Fibroblast of skin of abdomen (primary cell): ENCODE measurements at regions not wholly inside any gene's neighbourhood (a gene's known extent, or its start where the extent isn't known, plus 50 kb on each side); places are given as distances from the start of the nearest gene placed in this dataset.

Source experiments
- DNase-seq: peaks from one replicate; pipeline ENCODE4 v3.0.0-alpha.2; 2013

- no peak for DNase-seq
Measured at GRCh38 chr12:126627596-126627995, 1562.4 kb downstream of the AACS start.

DNA sequence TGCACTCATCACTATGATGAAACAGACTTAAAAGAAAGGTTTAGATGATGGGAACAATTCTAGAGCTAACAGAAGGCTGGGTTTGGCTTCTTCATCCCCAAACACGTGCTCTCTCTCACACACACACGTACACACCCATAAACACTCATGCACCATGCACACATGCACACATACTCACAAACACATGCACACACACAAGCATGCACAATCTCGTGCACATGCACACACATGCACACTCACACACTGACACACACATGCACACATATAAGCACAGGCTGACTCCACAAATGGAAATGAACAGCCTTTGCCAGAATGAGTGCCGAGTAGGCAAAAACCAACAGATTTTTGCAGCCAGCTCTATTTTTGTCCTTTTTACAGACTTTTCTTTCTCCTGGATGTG, 1571.6 kb downstream of the AACS start:
- DNase-seq, result no peak

GRCh38 chr12:126644236-126645020, 1579.2 kb downstream of the AACS start:
- DNase-seq, result no peak

GRCh38 chr12:126648074-126648473, 1582.8 kb downstream of the AACS start:
- DNase-seq, result no peak

GRCh38 chr12:126651133-126651532, 1585.9 kb downstream of the AACS start:
- no peak for DNase-seq

DNA sequence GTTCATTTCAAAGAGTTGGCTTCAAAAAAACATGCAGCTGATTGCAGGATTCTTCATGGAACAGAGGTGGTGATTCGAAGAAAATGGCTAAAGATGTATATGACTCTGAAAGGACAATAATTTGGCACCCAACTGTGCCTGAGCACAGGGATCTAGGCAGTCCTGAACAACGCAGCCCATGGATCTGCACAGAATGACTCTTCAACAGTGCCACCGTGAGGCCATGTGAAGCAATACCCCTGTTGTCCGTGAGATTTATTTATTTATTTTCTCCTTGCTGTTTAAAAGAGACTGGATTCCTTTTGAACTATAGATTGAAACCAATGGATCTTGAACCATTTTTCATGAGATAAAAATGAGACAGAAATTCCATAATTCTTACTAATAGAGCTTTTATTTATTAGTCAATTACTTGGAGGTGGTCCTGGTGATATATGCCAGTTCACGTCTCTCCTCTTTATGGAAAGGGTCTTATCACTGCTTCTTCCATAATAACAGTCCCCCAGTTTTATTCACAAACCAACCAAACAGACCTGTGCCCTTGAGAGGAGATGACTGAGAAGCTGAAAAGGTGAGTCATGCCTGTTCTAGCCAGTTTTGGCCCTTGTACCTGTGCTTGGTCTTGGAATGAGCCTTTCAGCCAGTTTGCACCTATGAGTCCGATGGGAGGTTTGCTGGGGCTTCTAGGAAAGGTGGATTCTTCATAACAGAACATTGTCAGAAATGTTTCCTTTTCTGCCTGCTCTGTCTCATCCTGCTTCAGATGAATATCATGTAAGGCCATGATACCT, 1598.3 kb downstream of the AACS start:
- DNase-seq, result no peak

DNA sequence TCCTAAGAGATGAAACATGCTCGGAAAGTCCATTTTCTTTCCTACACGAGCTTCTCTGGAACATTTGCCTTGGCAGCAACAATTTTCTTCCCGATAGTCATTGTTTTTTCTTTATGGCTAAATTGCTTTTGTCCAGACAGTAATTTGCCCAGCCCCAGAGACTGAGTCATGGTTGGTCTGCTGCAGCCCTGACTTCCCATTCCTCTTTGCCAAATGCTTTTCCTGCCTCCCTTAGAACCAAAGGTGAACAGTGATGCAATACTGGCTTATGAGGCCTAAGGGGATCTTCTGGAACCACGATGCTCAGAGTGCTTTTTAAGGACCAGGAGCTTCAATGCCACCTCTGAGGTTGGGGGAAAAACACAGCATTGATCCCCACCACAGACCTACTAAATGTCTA, 1599.6 kb upstream of the TMEM132C start:
- DNase-seq, result peak; percentile 69

GRCh38 chr12:126668538-126668937, 1598.4 kb upstream of the TMEM132C start:
- DNase-seq, result peak; percentile 84

DNA sequence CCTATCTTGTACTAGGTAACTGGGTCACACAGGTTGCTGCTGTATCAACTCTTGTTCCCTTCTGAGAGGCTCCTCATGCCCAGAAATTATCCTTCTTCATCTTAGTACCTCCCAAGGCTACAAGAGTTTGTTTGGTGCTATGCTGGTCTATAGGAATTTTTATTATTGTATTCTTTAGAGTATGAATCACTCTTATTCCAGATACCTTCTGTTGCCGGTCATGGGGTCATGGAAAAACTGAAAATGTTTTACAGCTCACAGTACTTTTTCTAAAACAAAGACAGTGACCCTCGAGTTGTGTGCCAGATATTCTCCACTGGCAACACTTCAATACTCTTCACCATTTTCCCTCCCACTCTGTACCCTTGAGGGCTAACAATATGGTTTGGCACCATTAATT, 1598.0 kb upstream of the TMEM132C start:
- DNase-seq, result peak; percentile 47

DNA sequence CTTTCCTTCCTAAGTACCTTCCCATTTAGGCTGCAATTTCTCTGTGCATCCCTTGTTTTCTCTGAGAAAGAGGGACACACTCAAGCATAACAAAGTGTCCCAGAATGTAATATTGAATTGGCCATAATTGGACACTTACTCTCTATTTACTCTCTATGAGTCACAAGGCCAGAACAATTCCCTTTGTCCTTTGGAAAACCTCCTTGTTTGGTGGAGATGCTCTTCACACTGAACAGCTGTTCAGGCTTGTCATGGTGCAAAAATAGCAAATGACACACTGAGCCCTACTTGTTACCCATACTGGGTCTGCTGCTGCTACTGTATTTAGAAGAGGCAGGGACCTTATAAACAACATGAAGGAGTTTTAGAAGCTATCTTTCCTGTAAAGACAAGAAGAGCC, 1590.5 kb upstream of the TMEM132C start:
- DNase-seq, result no peak

- no peak for DNase-seq
Measured at GRCh38 chr12:126681676-126682075, 1585.3 kb upstream of the TMEM132C start.

- DNase-seq, result no peak
Measured at GRCh38 chr12:126684703-126685102, 1582.3 kb upstream of the TMEM132C start.

- DNase-seq, result no peak
Measured at GRCh38 chr12:126685636-126686035, 1581.3 kb upstream of the TMEM132C start.

DNA sequence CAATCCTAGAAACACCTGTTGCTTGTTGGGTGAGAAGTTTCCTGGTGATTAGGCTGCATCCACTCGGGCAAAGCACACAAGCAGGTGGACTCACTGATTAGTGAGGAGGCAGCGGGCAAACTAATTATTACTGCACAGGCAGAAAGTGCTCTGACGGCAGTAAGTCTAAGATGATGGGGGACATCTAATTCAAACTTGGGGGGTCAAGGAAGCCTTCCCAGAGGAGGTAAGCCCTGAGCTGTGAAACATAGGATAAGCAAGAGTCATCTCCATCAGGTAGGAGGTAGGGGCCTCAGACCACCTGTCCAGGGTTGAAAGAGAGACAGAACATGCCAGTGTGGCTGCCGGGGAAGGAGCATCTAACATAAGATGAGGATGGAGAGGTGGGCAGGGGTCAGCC, 1578.4 kb upstream of the TMEM132C start:
- DNase-seq, result no peak

GRCh38 chr12:126700096-126700495, 1566.9 kb upstream of the TMEM132C start:
- no peak for DNase-seq

GRCh38 chr12:126704609-126705008, 1562.4 kb upstream of the TMEM132C start:
- no peak for DNase-seq

DNA sequence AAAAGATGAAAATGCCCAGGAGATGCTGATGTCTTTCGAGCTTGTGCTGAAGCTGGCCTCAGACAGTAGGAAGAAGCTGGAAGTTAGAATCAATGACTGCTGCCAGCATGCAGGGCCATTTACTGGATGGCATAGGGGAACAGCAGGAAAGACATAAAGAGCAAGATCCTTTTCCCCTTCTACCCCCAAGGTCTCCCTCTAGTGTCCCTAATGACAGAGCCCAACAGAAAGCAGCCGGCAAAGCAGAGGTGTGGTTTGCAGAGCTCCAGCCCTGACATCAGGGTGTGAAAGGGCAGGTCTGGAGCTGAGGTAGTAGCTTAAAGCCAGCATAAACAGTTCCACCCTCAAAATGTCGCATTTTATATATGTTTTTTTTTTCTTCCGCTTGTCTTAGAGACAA, 1560.7 kb upstream of the TMEM132C start:
- DNase-seq, result no peak

DNA sequence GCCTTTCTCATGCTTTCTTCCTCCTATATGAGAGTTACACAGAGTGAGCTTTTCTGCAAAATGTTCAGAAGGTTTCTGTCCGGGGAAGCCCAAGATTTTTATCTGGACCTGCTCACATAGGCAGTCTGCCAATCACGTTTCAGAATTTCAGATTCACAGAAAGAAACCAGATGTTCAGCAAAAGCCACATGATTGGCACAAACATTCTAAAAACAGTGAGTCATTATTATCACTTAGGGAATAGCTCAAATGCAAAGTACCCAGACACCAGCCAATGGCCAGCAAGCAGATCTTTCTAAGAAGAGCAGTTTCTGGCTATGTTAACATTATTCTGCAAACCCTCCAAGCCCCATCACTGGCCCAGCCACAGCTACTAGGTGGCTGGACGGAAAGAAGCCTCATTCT, 1558.5 kb upstream of the TMEM132C start:
- DNase-seq, result peak; percentile 26

DNA sequence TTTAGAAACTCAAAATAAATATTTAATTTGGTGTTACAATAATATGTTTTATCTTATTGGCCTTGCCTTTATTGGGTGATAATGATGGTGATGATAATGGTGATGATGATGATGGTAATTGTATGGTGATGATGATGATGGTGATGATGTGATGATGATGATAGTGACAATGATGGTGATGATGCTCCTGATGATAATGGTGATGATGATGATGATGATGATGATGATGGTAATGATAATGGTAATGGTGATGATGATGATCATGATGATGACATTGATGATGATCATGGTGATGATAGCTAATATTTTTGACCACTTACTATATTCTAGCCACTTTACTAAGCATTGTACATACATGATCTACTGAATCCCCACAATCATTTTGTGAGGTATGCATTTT, 1548.6 kb upstream of the TMEM132C start:
- DNase-seq, result no peak

DNA sequence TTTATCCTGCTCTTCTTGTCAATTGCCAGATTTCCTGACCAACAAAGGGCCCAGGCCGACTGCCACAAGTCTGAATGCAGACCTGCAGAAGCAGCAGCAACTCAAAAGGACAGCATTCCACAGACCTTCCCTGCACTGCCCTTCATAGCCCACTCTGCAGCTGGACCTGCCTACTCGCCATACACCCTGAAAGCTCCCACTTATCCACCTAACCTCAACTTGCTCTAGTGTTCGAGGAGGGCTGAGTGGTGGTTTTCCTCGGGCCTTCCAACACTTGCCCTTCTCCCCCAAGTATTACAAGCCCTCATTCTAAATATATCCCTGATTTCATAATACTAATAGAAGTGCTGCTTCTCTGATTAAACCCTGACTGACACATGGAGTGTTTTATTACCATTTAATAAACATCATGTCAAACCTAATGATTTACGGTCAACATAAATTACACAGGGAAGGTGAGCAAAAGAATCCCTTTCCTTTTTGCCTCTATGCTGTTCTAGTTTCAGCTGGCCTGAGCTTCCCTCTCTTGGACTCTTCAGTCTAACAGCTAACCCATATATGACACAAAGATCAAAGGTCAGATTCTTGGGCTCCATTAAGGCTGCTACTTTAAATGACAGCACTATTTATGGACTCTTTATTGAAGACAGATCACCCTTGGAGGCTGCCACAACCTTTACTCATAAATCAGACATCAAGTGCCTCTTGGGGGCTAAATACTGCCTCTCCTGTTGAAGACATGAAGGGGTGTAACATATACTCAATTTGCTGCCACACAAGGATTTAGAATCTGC, 1546.9 kb upstream of the TMEM132C start:
- DNase-seq, result no peak

DNA sequence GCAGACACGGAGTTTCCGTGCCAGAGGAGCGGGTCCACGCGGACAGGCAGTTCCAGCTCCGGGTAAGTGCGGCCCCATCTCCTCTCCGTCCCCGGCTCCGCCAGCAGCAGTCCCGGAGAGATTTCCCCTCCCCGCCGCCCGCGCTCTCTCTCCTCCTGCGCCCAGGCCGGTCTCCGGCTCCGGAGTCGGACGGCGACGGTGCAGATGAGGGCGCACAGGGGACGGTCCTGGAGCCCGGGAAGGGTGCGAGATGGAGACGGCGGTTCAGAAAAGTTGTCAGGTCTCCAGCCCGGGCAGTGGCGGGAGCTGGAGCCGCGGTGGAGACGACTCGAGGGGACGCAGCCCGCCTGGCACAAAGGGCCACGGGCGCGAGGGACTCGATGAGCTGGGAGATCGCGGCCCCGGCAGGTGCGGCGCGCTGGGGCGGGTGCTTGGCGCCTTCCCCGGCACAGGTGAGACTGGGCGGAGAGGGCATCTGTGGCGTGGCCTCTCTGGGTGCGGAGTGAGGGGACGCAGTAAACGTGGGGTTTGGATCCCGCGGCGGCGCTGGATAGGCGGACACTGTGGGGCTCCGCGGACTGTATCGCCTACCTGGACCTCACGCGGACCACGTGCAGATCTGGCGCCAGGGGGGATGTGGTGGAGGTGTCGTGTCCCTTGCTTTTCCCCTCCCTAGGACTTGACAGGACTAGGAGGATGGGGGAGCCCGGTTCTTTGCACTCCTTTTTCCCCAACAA, 1540.3 kb upstream of the TMEM132C start:
- no peak for DNase-seq
